HepG2 (cell line): ENCODE measurements at regions not wholly inside any gene's neighbourhood (a gene's known extent, or its start where the extent isn't known, plus 50 kb on each side); places are given as distances from the start of the nearest gene placed in this dataset.

Experiments used
- ATAC-seq: fragments of 200-7000 bp; cut with Tn5 transposase; 3 replicates; pipeline ENCODE4 v1.9.1; 2020; ENCODE audit warnings: mild to moderate bottlenecking, moderate library complexity
- BruUV-seq: library from RNA; stranded (reverse); fragments of 400-500 nt; replicated peaks from 2 replicates; lab custom pipeline; 2021; lab: Mats Ljungman, UMichigan
- CTCF ChIA-PET: fragments of 300-600 bp; formaldehyde crosslinking; extraction: SDS; loops from one replicate; lab custom pipeline; 2021; ENCODE audit warnings: low total read pairs, inconsistent platforms, low intra/inter-chr PET ratio; lab: Yijun Ruan, JAX
- POLR2A ChIA-PET: fragments of 350-600 bp; sonication (Branson Sonifier 250); formaldehyde crosslinking; loops from one replicate; lab custom pipeline; 2020; ENCODE audit warnings: antibody characterized with exemption, inconsistent platforms; lab: Yijun Ruan, JAX
- DNase-seq: peaks from one replicate; pipeline ENCODE4 v3.0.0-alpha.2; 2015; ENCODE audit warnings: low spot score
- FAIRE-seq: peaks from 3 replicates; lab custom pipeline; 2011; peaks lifted over from hg19 to GRCh38; lab: Jason Lieb, UNC
- H2AFZ ChIP-seq: one replicate; pipeline ENCODE4 v1.6.1; 2011; ENCODE audit warnings: low read length, inconsistent platforms
- H3K27ac ChIP-seq: fragments of 300-600 bp; 3 replicates; pipeline ENCODE4 v1.8.0; 2011; ENCODE audit warnings: mixed run types, mild to moderate bottlenecking, mixed read lengths, low read length, inconsistent platforms; ENCODE audit not compliant: insufficient read depth; ENCODE audit errors: extremely low read length
- H3K27me3 ChIP-seq, 2 experiments: fragments of 200-600 bp in 1 of 2; 2 replicates in 1 of 2; 3 replicates in 1 of 2; pipeline versions ENCODE4 v1.6.0 to v1.8.0; 2011; ENCODE audit warnings: low read length in 2 of 2, mild to moderate bottlenecking in 2 of 2, moderate library complexity in 2 of 2, inconsistent platforms in 1 of 2; ENCODE audit not compliant: insufficient read depth in 2 of 2, control insufficient read depth in 1 of 2
- H3K36me3 ChIP-seq, 2 experiments: fragments of 200-600 bp in 1 of 2; replicated peaks in 1 of 2; 2 replicates in 1 of 2; 3 replicates in 1 of 2; pipeline versions ENCODE4 v1.5.1 to v1.8.0; 2011; ENCODE audit warnings: low read length in 2 of 2, inconsistent platforms in 1 of 2; ENCODE audit not compliant: insufficient read depth in 2 of 2, control insufficient read depth in 1 of 2
- H3K4me1 ChIP-seq: 2 replicates; pipeline ENCODE4 v1.5.1; 2012; ENCODE audit warnings: low read length, inconsistent platforms; ENCODE audit not compliant: insufficient read depth
- H3K4me2 ChIP-seq: 2 replicates; pipeline ENCODE4 v1.6.0; 2011; ENCODE audit warnings: low read depth, low read length, inconsistent platforms
- H3K4me3 ChIP-seq, 3 experiments: fragments of 200-600 bp in 1 of 3; sonication (generic), shearing (Covaris generic) in 1 of 3; replicated peaks in 1 of 3; 2 replicates each; pipeline ENCODE4 v1.5.1; 2011 to 2016; ENCODE audit warnings: low read length in 3 of 3, inconsistent platforms in 2 of 3, low read depth in 2 of 3, mild to moderate bottlenecking in 2 of 3, control low read depth in 1 of 3, mixed read lengths in 1 of 3; ENCODE audit not compliant: insufficient read depth in 1 of 3
- H3K79me2 ChIP-seq: one replicate; pipeline ENCODE4 v1.6.1; 2011; ENCODE audit warnings: low read length, inconsistent platforms; ENCODE audit not compliant: insufficient read depth
- H3K9ac ChIP-seq: 2 replicates; pipeline ENCODE4 v1.6.0; 2011; ENCODE audit warnings: mild to moderate bottlenecking, low read depth, low read length, inconsistent platforms; ENCODE audit not compliant: insufficient read depth
- H3K9me3 ChIP-seq: 2 replicates; pipeline ENCODE4 v1.5.1; 2012; ENCODE audit warnings: mild to moderate bottlenecking, low read length
- H4K20me1 ChIP-seq: 2 replicates; pipeline ENCODE4 v1.6.0; 2011; ENCODE audit warnings: inconsistent platforms, mild to moderate bottlenecking, low read length, moderate library complexity; ENCODE audit not compliant: insufficient read depth
- KLF16 ChIP-seq, 2 experiments: sonication (generic) in 1 of 2; formaldehyde crosslinking in 1 of 2; IDR thresholded peaks; 2 replicates each; pipeline versions ENCODE4 v1.6.1 to v1.8.0; 2016 to 2023; ENCODE audit warnings: missing genetic modification reagents in 2 of 2, missing compliant biosample characterization in 1 of 2
- ZNF788 ChIP-seq: sonication (generic); formaldehyde crosslinking; IDR thresholded peaks from 2 replicates; pipeline ENCODE4 v1.5.0; 2020; ENCODE audit warnings: mild to moderate bottlenecking, missing genetic modification reagents, borderline replicate concordance
- WGBS: methylation state at CpG from one replicate; pipeline ENCODE4 v1.1.6; 2017; ENCODE audit warnings: low lambda C conversion rate; 5-methylcytosine and 5-hydroxymethylcytosine counted together
- in situ Hi-C: cut with HindIII; loops from 2 replicates; pipeline ENCODE4 v1.10.0; 2017; ENCODE audit warnings: low pct_unique_long_range_greater_than_20kb; ENCODE audit not compliant: extremely low pct_ligation_motif_present
- intact Hi-C: fragments of 100-400 bp; cut with micrococcal nuclease; formaldehyde crosslinking; loops from one replicate; pipeline ENCODE4 v1.10.0; 2022; ENCODE audit not compliant: unreplicated experiment
- TF ChIP-seq, protein P1 (sequence below): sonication (generic); formaldehyde crosslinking; IDR thresholded peaks from 2 replicates; pipeline ENCODE4 v1.4.0; 2020; ENCODE audit warnings: missing genetic modification reagents
- TF ChIP-seq, protein P2 (sequence below): IDR thresholded peaks from 2 replicates; pipeline ENCODE4 v1.6.1; 2016; ENCODE audit warnings: missing compliant biosample characterization, missing genetic modification reagents, borderline replicate concordance
- TF ChIP-seq, protein P3 (sequence below): sonication (generic); formaldehyde crosslinking; IDR thresholded peaks from 2 replicates; pipeline ENCODE4 v1.8.1; 2023; ENCODE audit warnings: mild to moderate bottlenecking, inconsistent platforms, moderate library complexity, missing genetic modification reagents, borderline replicate concordance
- TF ChIP-seq, protein P4 (sequence below): sonication (generic); formaldehyde crosslinking; IDR thresholded peaks from 2 replicates; pipeline ENCODE4 v1.4.0; 2020; ENCODE audit warnings: missing genetic modification reagents
- TF ChIP-seq, protein P5 (sequence below): sonication (generic); formaldehyde crosslinking; IDR thresholded peaks from 2 replicates; pipeline ENCODE4 v1.9.0; 2021; ENCODE audit warnings: mild to moderate bottlenecking, missing genetic modification reagents

DNA sequence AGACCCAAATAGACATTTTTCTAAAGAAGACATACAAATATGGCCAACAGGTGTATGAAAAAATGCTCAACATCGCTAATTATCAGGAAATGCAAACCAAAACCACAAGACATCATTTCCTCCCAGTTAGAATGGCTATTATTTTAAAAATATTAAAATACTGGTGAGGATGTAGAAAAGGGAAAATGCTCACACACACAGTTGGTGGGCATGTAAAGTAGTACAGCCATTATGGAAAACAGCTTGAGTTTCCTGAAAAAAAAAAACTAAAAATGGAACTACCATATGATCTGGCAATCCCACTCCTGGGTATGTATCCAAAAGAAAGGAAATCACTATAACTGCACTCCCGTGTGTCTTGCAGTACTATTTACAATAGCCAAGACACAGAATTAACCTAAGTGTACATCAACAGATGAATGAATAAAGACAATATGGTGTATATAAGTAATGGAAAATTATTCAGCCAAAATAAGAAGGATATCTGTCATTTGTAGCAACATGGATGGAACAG is 128.9 kb upstream of the DKK2 start:
- intact Hi-C loops, result no loop called here
- Histone ChIP-seq H3K4me2 (no peak overlapping the region), H3K27ac (no peak overlapping the region), H3K27me3 (no peaks in the 10 kb centered on the region), H3K4me3 (no peak overlapping the region), H3K9ac (no peak overlapping the region), H4K20me1 (no peaks in the 10 kb centered on the region), H3K79me2 (no peaks in the 10 kb centered on the region), H3K9me3 (peaks cover 9% of the 10 kb centered on the region), H3K36me3 (no peaks in the 10 kb centered on the region), H2AFZ (no peak overlapping the region), H3K4me1 (no peaks in the 10 kb centered on the region)
- 0% methylated on average over 2 of the region's 2 CpGs for WGBS
- in situ Hi-C loops, result no loop called here
- no peak for DNase-seq
- ATAC-seq, result no peak
- ChIA-PET POLR2A (no interaction called here), CTCF (no interaction called here)
- BruUV-seq, result no TSS peak
- FAIRE-seq, result no peak
- TF ChIP-seq ZNF788 (CRISPR knock-in tag), result no peak
- no peak for TF ChIP-seq KLF16 (CRISPR knock-in tag; IDR thresholded peaks at IDR 0.05)
- TF ChIP-seq, protein P1, sequence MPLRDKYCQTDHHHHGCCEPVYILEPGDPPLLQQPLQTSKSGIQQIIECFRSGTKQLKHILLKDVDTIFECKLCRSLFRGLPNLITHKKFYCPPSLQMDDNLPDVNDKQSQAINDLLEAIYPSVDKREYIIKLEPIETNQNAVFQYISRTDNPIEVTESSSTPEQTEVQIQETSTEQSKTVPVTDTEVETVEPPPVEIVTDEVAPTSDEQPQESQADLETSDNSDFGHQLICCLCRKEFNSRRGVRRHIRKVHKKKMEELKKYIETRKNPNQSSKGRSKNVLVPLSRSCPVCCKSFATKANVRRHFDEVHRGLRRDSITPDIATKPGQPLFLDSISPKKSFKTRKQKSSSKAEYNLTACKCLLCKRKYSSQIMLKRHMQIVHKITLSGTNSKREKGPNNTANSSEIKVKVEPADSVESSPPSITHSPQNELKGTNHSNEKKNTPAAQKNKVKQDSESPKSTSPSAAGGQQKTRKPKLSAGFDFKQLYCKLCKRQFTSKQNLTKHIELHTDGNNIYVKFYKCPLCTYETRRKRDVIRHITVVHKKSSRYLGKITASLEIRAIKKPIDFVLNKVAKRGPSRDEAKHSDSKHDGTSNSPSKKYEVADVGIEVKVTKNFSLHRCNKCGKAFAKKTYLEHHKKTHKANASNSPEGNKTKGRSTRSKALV (CRISPR knock-in tag), result no peak
- TF ChIP-seq, protein P2, sequence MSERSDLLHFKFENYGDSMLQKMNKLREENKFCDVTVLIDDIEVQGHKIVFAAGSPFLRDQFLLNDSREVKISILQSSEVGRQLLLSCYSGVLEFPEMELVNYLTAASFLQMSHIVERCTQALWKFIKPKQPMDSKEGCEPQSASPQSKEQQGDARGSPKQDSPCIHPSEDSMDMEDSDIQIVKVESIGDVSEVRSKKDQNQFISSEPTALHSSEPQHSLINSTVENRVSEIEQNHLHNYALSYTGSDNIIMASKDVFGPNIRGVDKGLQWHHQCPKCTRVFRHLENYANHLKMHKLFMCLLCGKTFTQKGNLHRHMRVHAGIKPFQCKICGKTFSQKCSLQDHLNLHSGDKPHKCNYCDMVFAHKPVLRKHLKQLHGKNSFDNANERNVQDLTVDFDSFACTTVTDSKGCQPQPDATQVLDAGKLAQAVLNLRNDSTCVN (CRISPR knock-in tag), result no peak
- TF ChIP-seq, protein P3, sequence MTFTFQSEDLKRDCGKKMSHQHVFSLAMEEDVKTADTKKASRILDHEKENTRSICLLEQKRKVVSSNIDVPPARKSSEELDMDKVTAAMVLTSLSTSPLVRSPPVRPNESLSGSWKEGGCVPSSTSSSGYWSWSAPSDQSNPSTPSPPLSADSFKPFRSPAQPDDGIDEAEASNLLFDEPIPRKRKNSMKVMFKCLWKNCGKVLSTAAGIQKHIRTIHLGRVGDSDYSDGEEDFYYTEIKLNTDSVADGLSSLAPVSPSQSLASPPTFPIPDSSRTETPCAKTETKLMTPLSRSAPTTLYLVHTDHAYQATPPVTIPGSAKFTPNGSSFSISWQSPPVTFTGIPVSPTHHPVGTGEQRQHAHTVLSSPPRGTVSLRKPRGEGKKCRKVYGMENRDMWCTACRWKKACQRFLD (CRISPR knock-in tag), result no peak
- TF ChIP-seq, protein P4, sequence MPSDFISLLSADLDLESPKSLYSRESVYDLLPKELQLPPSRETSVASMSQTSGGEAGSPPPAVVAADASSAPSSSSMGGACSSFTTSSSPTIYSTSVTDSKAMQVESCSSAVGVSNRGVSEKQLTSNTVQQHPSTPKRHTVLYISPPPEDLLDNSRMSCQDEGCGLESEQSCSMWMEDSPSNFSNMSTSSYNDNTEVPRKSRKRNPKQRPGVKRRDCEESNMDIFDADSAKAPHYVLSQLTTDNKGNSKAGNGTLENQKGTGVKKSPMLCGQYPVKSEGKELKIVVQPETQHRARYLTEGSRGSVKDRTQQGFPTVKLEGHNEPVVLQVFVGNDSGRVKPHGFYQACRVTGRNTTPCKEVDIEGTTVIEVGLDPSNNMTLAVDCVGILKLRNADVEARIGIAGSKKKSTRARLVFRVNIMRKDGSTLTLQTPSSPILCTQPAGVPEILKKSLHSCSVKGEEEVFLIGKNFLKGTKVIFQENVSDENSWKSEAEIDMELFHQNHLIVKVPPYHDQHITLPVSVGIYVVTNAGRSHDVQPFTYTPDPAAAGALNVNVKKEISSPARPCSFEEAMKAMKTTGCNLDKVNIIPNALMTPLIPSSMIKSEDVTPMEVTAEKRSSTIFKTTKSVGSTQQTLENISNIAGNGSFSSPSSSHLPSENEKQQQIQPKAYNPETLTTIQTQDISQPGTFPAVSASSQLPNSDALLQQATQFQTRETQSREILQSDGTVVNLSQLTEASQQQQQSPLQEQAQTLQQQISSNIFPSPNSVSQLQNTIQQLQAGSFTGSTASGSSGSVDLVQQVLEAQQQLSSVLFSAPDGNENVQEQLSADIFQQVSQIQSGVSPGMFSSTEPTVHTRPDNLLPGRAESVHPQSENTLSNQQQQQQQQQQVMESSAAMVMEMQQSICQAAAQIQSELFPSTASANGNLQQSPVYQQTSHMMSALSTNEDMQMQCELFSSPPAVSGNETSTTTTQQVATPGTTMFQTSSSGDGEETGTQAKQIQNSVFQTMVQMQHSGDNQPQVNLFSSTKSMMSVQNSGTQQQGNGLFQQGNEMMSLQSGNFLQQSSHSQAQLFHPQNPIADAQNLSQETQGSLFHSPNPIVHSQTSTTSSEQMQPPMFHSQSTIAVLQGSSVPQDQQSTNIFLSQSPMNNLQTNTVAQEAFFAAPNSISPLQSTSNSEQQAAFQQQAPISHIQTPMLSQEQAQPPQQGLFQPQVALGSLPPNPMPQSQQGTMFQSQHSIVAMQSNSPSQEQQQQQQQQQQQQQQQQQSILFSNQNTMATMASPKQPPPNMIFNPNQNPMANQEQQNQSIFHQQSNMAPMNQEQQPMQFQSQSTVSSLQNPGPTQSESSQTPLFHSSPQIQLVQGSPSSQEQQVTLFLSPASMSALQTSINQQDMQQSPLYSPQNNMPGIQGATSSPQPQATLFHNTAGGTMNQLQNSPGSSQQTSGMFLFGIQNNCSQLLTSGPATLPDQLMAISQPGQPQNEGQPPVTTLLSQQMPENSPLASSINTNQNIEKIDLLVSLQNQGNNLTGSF (CRISPR knock-in tag), result no peak
- TF ChIP-seq, protein P5, sequence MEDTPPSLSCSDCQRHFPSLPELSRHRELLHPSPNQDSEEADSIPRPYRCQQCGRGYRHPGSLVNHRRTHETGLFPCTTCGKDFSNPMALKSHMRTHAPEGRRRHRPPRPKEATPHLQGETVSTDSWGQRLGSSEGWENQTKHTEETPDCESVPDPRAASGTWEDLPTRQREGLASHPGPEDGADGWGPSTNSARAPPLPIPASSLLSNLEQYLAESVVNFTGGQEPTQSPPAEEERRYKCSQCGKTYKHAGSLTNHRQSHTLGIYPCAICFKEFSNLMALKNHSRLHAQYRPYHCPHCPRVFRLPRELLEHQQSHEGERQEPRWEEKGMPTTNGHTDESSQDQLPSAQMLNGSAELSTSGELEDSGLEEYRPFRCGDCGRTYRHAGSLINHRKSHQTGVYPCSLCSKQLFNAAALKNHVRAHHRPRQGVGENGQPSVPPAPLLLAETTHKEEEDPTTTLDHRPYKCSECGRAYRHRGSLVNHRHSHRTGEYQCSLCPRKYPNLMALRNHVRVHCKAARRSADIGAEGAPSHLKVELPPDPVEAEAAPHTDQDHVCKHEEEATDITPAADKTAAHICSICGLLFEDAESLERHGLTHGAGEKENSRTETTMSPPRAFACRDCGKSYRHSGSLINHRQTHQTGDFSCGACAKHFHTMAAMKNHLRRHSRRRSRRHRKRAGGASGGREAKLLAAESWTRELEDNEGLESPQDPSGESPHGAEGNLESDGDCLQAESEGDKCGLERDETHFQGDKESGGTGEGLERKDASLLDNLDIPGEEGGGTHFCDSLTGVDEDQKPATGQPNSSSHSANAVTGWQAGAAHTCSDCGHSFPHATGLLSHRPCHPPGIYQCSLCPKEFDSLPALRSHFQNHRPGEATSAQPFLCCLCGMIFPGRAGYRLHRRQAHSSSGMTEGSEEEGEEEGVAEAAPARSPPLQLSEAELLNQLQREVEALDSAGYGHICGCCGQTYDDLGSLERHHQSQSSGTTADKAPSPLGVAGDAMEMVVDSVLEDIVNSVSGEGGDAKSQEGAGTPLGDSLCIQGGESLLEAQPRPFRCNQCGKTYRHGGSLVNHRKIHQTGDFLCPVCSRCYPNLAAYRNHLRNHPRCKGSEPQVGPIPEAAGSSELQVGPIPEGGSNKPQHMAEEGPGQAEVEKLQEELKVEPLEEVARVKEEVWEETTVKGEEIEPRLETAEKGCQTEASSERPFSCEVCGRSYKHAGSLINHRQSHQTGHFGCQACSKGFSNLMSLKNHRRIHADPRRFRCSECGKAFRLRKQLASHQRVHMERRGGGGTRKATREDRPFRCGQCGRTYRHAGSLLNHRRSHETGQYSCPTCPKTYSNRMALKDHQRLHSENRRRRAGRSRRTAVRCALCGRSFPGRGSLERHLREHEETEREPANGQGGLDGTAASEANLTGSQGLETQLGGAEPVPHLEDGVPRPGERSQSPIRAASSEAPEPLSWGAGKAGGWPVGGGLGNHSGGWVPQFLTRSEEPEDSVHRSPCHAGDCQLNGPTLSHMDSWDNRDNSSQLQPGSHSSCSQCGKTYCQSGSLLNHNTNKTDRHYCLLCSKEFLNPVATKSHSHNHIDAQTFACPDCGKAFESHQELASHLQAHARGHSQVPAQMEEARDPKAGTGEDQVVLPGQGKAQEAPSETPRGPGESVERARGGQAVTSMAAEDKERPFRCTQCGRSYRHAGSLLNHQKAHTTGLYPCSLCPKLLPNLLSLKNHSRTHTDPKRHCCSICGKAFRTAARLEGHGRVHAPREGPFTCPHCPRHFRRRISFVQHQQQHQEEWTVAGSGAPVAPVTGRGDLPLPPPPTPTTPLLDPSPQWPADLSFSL (CRISPR knock-in tag), result no peak
